Ovary (tissue), 3 donors: ENCODE measurements at regions not wholly inside any gene's neighbourhood (a gene's known extent, or its start where the extent isn't known, plus 50 kb on each side); places are given as distances from the start of the nearest gene placed in this dataset.

Experiments used
- EP300 ChIP-seq: sonication (generic); formaldehyde crosslinking; IDR thresholded peaks from one replicate; pipeline ENCODE4 v1.6.1; 2017; ENCODE audit warnings: antibody characterized with exemption
- TF ChIP-seq, protein P1 (sequence below), 3 donors: fragments of 450-650 bp in 2 of 3; fragments of 200-600 bp in 1 of 3; IDR thresholded peaks; one replicate each; pipeline versions ENCODE4 v1.5.1 to v1.8.0; 2016 to 2022; ENCODE audit warnings: antibody characterized with exemption in 3 of 3, mild to moderate bottlenecking in 1 of 3
- donor health status: DM: no; HTN: no; CAD: no.

GRCh38 chr7:46945328-46945727 lies 636.6 kb downstream of the TNS3 start:
- TF ChIP-seq, protein P1, sequence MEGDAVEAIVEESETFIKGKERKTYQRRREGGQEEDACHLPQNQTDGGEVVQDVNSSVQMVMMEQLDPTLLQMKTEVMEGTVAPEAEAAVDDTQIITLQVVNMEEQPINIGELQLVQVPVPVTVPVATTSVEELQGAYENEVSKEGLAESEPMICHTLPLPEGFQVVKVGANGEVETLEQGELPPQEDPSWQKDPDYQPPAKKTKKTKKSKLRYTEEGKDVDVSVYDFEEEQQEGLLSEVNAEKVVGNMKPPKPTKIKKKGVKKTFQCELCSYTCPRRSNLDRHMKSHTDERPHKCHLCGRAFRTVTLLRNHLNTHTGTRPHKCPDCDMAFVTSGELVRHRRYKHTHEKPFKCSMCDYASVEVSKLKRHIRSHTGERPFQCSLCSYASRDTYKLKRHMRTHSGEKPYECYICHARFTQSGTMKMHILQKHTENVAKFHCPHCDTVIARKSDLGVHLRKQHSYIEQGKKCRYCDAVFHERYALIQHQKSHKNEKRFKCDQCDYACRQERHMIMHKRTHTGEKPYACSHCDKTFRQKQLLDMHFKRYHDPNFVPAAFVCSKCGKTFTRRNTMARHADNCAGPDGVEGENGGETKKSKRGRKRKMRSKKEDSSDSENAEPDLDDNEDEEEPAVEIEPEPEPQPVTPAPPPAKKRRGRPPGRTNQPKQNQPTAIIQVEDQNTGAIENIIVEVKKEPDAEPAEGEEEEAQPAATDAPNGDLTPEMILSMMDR (IDR thresholded peaks at IDR 0.05), result no peak
- no peak for TF ChIP-seq EP300
